OCI-LY1 (cell line): ENCODE measurements at regions not wholly inside any gene's neighbourhood (a gene's known extent, or its start where the extent isn't known, plus 50 kb on each side); places are given as distances from the start of the nearest gene placed in this dataset.

Source experiments
- H2AFZ ChIP-seq: fragments of 200-600 bp; sonication (generic), shearing (Covaris generic); 2 replicates; pipeline ENCODE4 v1.6.0; 2014; ENCODE audit warnings: antibody characterized with exemption, mild to moderate bottlenecking, low read length
- H3F3A ChIP-seq: fragments of 200-600 bp; sonication (generic), shearing (Covaris generic); 2 replicates; pipeline ENCODE4 v1.6.0; 2014; ENCODE audit warnings: mild to moderate bottlenecking, antibody characterized with exemption, low read length, moderate library complexity; ENCODE audit not compliant: insufficient read depth
- H3K27ac ChIP-seq: fragments of 200-600 bp; sonication (generic); 2 replicates; pipeline ENCODE4 v1.5.1; 2014; ENCODE audit warnings: low read length, mixed run types, mild to moderate bottlenecking, low read depth; ENCODE audit not compliant: poor library complexity, severe bottlenecking
- H3K27me3 ChIP-seq: fragments of 200-600 bp; sonication (generic); 2 replicates; pipeline ENCODE4 v1.6.0; 2014; ENCODE audit warnings: antibody characterized with exemption, mild to moderate bottlenecking, low read length, moderate library complexity; ENCODE audit not compliant: insufficient read depth
- H3K36me3 ChIP-seq: fragments of 200-600 bp; sonication (generic); 2 replicates; pipeline ENCODE4 v1.6.1; 2014; ENCODE audit warnings: mild to moderate bottlenecking, antibody characterized with exemption, low read length, moderate library complexity, mixed read lengths; ENCODE audit not compliant: insufficient read depth
- H3K4me1 ChIP-seq: fragments of 200-600 bp; sonication (generic); 2 replicates; pipeline ENCODE4 v1.5.1; 2014; ENCODE audit warnings: mild to moderate bottlenecking, low read length, moderate library complexity; ENCODE audit not compliant: insufficient read depth, severe bottlenecking
- H3K4me2 ChIP-seq: fragments of 200-600 bp; sonication (generic), shearing (Covaris generic); 2 replicates; pipeline ENCODE4 v1.6.1; 2014; ENCODE audit warnings: low read length
- H3K4me3 ChIP-seq: fragments of 200-600 bp; sonication (generic); 2 replicates; pipeline ENCODE4 v1.5.1; 2014; ENCODE audit warnings: low read length, low read depth, mild to moderate bottlenecking, mixed read lengths; ENCODE audit not compliant: poor library complexity, severe bottlenecking
- H3K79me2 ChIP-seq: fragments of 200-600 bp; shearing (Covaris generic); 2 replicates; pipeline ENCODE4 v1.6.1; 2016; ENCODE audit warnings: mixed run types, low read length, mixed read lengths; ENCODE audit not compliant: insufficient read depth
- H3K9ac ChIP-seq: fragments of 200-600 bp; sonication (generic), shearing (Covaris generic); 2 replicates; pipeline ENCODE4 v1.6.1; 2014; ENCODE audit warnings: mild to moderate bottlenecking, low read length, mixed read lengths
- H3K9me2 ChIP-seq: fragments of 200-600 bp; sonication (generic), shearing (Covaris generic); 2 replicates; pipeline ENCODE4 v1.6.1; 2014; ENCODE audit warnings: low read depth, mild to moderate bottlenecking, low read length, mixed read lengths
- H3K9me3 ChIP-seq: fragments of 200-600 bp; shearing (Covaris generic); 2 replicates; pipeline ENCODE4 v1.6.1; 2014; ENCODE audit warnings: low read length, mixed read lengths
- H4K20me1 ChIP-seq: fragments of 200-600 bp; sonication (generic), shearing (Covaris generic); 2 replicates; pipeline ENCODE4 v1.6.0; 2016; ENCODE audit warnings: mild to moderate bottlenecking, low read length; ENCODE audit not compliant: insufficient read depth
- CTCF ChIP-seq: fragments of 200-600 bp; sonication (generic), shearing (Covaris generic); IDR thresholded peaks from 2 replicates; pipeline ENCODE4 v1.5.1; 2017; ENCODE audit warnings: mild to moderate bottlenecking, antibody characterized with exemption, low read length, moderate library complexity, mixed read lengths
- EZH2 ChIP-seq: fragments of 200-600 bp; sonication (generic), shearing (Covaris generic); IDR thresholded peaks from 2 replicates; pipeline ENCODE4 v1.8.0; 2017; ENCODE audit warnings: borderline replicate concordance, mixed run types, mild to moderate bottlenecking, antibody characterized with exemption, low read length, moderate library complexity, mixed read lengths

- no peaks in the 10 kb centered on the region for H3K4me1 ChIP-seq
- no peaks in the 10 kb centered on the region for H3K9me2 ChIP-seq
- H3K9ac ChIP-seq = no peak overlapping the region
- H3K27ac ChIP-seq = no peak overlapping the region
- no peak overlapping the region for H3K4me3 ChIP-seq
- no peaks in the 10 kb centered on the region for H4K20me1 ChIP-seq
- H3K79me2 ChIP-seq = no peaks in the 10 kb centered on the region
- H3F3A ChIP-seq = no peaks in the 10 kb centered on the region
- H3K4me2 ChIP-seq = no peak overlapping the region
- H3K36me3 ChIP-seq = no peaks in the 10 kb centered on the region
- H3K9me3 ChIP-seq = no peaks in the 10 kb centered on the region
- H3K27me3 ChIP-seq = no peaks in the 10 kb centered on the region
- TF ChIP-seq CTCF = no peak
- no peak for TF ChIP-seq EZH2
- H2AFZ ChIP-seq = no peak overlapping the region
Measured at GRCh38 chr10:111233439-111233838, 156.6 kb downstream of the ADRA2A start.

GRCh38 chr10:111234234-111234913 lies 157.5 kb downstream of the ADRA2A start:
- no peaks in the 10 kb centered on the region for H3K27me3 ChIP-seq
- TF ChIP-seq CTCF (no peak), EZH2 (no peak)

GRCh38 chr10:111234914-111235302 lies 158.1 kb downstream of the ADRA2A start:
- no peaks in the 10 kb centered on the region for H3F3A ChIP-seq
- no peaks in the 10 kb centered on the region for H3K36me3 ChIP-seq
- H3K4me1 ChIP-seq = no peaks in the 10 kb centered on the region
- no peak overlapping the region for H2AFZ ChIP-seq
- TF ChIP-seq CTCF (no peak), EZH2 (no peak)
- no peak overlapping the region for H3K4me3 ChIP-seq
- H3K9me3 ChIP-seq = no peaks in the 10 kb centered on the region
- H3K79me2 ChIP-seq = no peaks in the 10 kb centered on the region
- no peaks in the 10 kb centered on the region for H3K27me3 ChIP-seq
- H3K9me2 ChIP-seq = no peaks in the 10 kb centered on the region
- no peak overlapping the region for H3K27ac ChIP-seq
- H3K4me2 ChIP-seq = no peak overlapping the region
- H3K9ac ChIP-seq = no peak overlapping the region
- H4K20me1 ChIP-seq = no peaks in the 10 kb centered on the region

More at GRCh38 chr10:111234234-111234913, 157.5 kb downstream of the ADRA2A start:
- Histone ChIP-seq H3K4me1 (no peaks in the 10 kb centered on the region), H3K9ac (no peak overlapping the region), H3K9me3 (no peaks in the 10 kb centered on the region), H3F3A (no peaks in the 10 kb centered on the region), H3K36me3 (no peaks in the 10 kb centered on the region), H3K9me2 (no peaks in the 10 kb centered on the region), H4K20me1 (no peaks in the 10 kb centered on the region), H3K27ac (no peak overlapping the region), H3K4me3 (no peak overlapping the region), H2AFZ (no peak overlapping the region), H3K79me2 (no peaks in the 10 kb centered on the region), H3K4me2 (no peak overlapping the region)
